Smooth muscle cell (in vitro differentiated cells): ENCODE measurements at regions not wholly inside any gene's neighbourhood (a gene's known extent, or its start where the extent isn't known, plus 50 kb on each side); places are given as distances from the start of the nearest gene placed in this dataset.

Experiments used
- DNase-seq: peaks from one replicate; lab custom pipeline; 2025; ENCODE audit not compliant: unreplicated experiment; lab: John Stamatoyannopoulos, UW
- H2AFZ ChIP-seq: fragments of 200-600 bp; sonication (generic); 2 replicates; pipeline ENCODE4 v1.6.0; 2016; ENCODE audit warnings: antibody characterized with exemption, low read depth, mild to moderate bottlenecking
- H3F3A ChIP-seq: fragments of 200-600 bp; sonication (generic); 2 replicates; pipeline ENCODE4 v1.6.0; 2017; ENCODE audit warnings: antibody characterized with exemption, low read depth
- H3K27ac ChIP-seq: fragments of 200-600 bp; sonication (generic); 2 replicates; pipeline ENCODE4 v1.5.1; 2016; ENCODE audit warnings: low read depth, mild to moderate bottlenecking
- H3K27me3 ChIP-seq: fragments of 200-600 bp; sonication (generic); 2 replicates; pipeline ENCODE4 v1.6.1; 2016; ENCODE audit warnings: low read depth, mild to moderate bottlenecking
- H3K36me3 ChIP-seq: fragments of 200-600 bp; sonication (generic); 2 replicates; pipeline ENCODE4 v1.5.1; 2016; ENCODE audit warnings: low read depth
- H3K4me1 ChIP-seq: fragments of 200-600 bp; sonication (generic); 2 replicates; pipeline ENCODE4 v1.5.1; 2016; ENCODE audit warnings: low read depth
- H3K4me2 ChIP-seq: fragments of 200-600 bp; sonication (generic); 2 replicates; pipeline ENCODE4 v1.6.0; 2016; ENCODE audit warnings: mild to moderate bottlenecking
- H3K4me3 ChIP-seq: fragments of 200-600 bp; sonication (generic); 2 replicates; pipeline ENCODE4 v1.5.1; 2016; ENCODE audit warnings: mild to moderate bottlenecking
- H3K79me2 ChIP-seq: fragments of 200-600 bp; sonication (generic); 2 replicates; pipeline ENCODE4 v1.6.0; 2016; ENCODE audit warnings: low read depth, mild to moderate bottlenecking
- H3K9ac ChIP-seq: fragments of 200-600 bp; sonication (generic); 2 replicates; pipeline ENCODE4 v1.6.0; 2016; ENCODE audit warnings: low read depth
- H3K9me3 ChIP-seq: fragments of 200-600 bp; sonication (generic); replicated peaks from 2 replicates; pipeline ENCODE4 v1.5.1; 2016; ENCODE audit warnings: low read depth
- H4K20me1 ChIP-seq: fragments of 200-600 bp; sonication (generic); 2 replicates; pipeline ENCODE4 v1.6.0; 2016; ENCODE audit warnings: low read depth
- CTCF ChIP-seq: fragments of 200-600 bp; sonication (generic); IDR thresholded peaks from 2 replicates; pipeline ENCODE4 v1.5.1; 2017; ENCODE audit warnings: borderline replicate concordance, mild to moderate bottlenecking, antibody characterized with exemption; ENCODE audit not compliant: insufficient read depth, poor library complexity, severe bottlenecking
- WGBS: methylation state at CpG from one replicate; pipeline ENCODE4 v1.1.7; 2016; ENCODE audit warnings: low lambda C conversion rate; 5-methylcytosine and 5-hydroxymethylcytosine counted together

- no peak for TF ChIP-seq CTCF
- H3F3A ChIP-seq = peaks cover 29% of the 10 kb centered on the region
- H3K9me3 ChIP-seq = no peaks in the 10 kb centered on the region
- H2AFZ ChIP-seq = no peak overlapping the region
- H4K20me1 ChIP-seq = no peaks in the 10 kb centered on the region
- peak overlapping the region; percentile 84 for H3K4me2 ChIP-seq
- H3K4me1 ChIP-seq = peaks cover 35% of the 10 kb centered on the region
- WGBS = 37% methylated on average over 2 of the region's 2 CpGs
- peak overlapping the region; percentile 93 for H3K27ac ChIP-seq
- H3K9ac ChIP-seq = no peak overlapping the region
- no peaks in the 10 kb centered on the region for H3K36me3 ChIP-seq
- no peaks in the 10 kb centered on the region for H3K79me2 ChIP-seq
- no peaks in the 10 kb centered on the region for H3K27me3 ChIP-seq
- no peak for DNase-seq
- H3K4me3 ChIP-seq = peak overlapping the region; percentile 37
Measured at GRCh38 chr10:29144126-29144525, 144.7 kb upstream of the LYZL1 start.

- 83% methylated on average over 3 of the region's 3 CpGs for WGBS
- no peak for DNase-seq
Measured at GRCh38 chr10:29146311-29147100, 142.4 kb upstream of the LYZL1 start.

GRCh38 chr10:29150010-29150409 lies 138.9 kb upstream of the LYZL1 start:
- TF ChIP-seq CTCF = no peak
- H3K36me3 ChIP-seq = no peaks in the 10 kb centered on the region
- no peaks in the 10 kb centered on the region for H3K79me2 ChIP-seq
- WGBS = 38% methylated on average over 5 of the region's 5 CpGs
- no peak overlapping the region for H3K4me3 ChIP-seq
- H3K4me2 ChIP-seq = peak overlapping the region; percentile 24
- H4K20me1 ChIP-seq = no peaks in the 10 kb centered on the region
- H3K27ac ChIP-seq = peak overlapping the region; percentile 55
- no peak overlapping the region for H2AFZ ChIP-seq
- peaks cover 22% of the 10 kb centered on the region for H3K4me1 ChIP-seq
- H3K9ac ChIP-seq = no peak overlapping the region
- no peaks in the 10 kb centered on the region for H3K27me3 ChIP-seq
- H3F3A ChIP-seq = peaks cover 14% of the 10 kb centered on the region
- no peak for DNase-seq
- no peaks in the 10 kb centered on the region for H3K9me3 ChIP-seq

More at GRCh38 chr10:29146311-29147100, 142.4 kb upstream of the LYZL1 start:
- Histone ChIP-seq H3K27ac (no peak overlapping the region), H3K9ac (no peak overlapping the region), H3K9me3 (no peaks in the 10 kb centered on the region), H3K79me2 (no peaks in the 10 kb centered on the region), H3K4me2 (no peak overlapping the region), H3K4me3 (no peak overlapping the region), H3K36me3 (no peaks in the 10 kb centered on the region), H3K27me3 (no peaks in the 10 kb centered on the region), H3K4me1 (peaks cover 39% of the 10 kb centered on the region), H3F3A (peaks cover 22% of the 10 kb centered on the region), H2AFZ (no peak overlapping the region), H4K20me1 (no peaks in the 10 kb centered on the region)
- no peak for TF ChIP-seq CTCF

- Histone ChIP-seq H3K4me1 (peaks cover 22% of the 10 kb centered on the region), H3K4me2 (peak overlapping the region; percentile 14), H3K9me3 (no peaks in the 10 kb centered on the region), H3F3A (peaks cover 14% of the 10 kb centered on the region), H2AFZ (no peak overlapping the region), H3K9ac (no peak overlapping the region), H3K27me3 (no peaks in the 10 kb centered on the region), H4K20me1 (no peaks in the 10 kb centered on the region), H3K27ac (peak overlapping the region; percentile 55), H3K79me2 (no peaks in the 10 kb centered on the region), H3K36me3 (no peaks in the 10 kb centered on the region), H3K4me3 (no peak overlapping the region)
- no peak for DNase-seq
- no peak for TF ChIP-seq CTCF
- 43% methylated on average over 1 of the region's 1 CpG for WGBS
Measured at GRCh38 chr10:29151005-29151404, 137.9 kb upstream of the LYZL1 start.
